GM19193 (cell line): ENCODE measurements at regions not wholly inside any gene's neighbourhood (a gene's known extent, or its start where the extent isn't known, plus 50 kb on each side); places are given as distances from the start of the nearest gene placed in this dataset.

ENCODE experiments used
- POLR2A ChIP-seq: IDR thresholded peaks from 4 replicates; pipeline ENCODE4 v1.6.1; 2011; ENCODE audit not compliant: insufficient read depth, insufficient read length; ENCODE audit errors: extremely low read depth

DNA sequence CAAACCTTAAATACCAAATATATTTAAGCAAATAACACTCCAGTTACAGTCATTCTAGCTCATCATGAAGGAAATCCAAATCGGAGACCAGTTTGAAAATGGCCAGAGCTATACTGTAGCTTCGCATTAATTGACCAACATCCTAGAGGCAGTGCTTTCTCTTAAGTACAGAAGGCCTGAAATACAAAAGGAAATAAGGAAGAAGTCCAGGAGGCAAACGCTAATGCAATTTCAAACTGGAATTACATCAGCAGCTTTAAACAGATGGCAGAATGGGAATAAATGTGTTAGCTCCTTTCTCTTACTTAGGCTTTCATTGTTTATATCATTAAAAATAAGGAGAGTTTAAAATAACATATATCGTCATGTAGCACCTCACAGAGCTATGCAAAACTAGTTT is 197.0 kb downstream of the SEC61B start:
- no peak for TF ChIP-seq POLR2A

DNA sequence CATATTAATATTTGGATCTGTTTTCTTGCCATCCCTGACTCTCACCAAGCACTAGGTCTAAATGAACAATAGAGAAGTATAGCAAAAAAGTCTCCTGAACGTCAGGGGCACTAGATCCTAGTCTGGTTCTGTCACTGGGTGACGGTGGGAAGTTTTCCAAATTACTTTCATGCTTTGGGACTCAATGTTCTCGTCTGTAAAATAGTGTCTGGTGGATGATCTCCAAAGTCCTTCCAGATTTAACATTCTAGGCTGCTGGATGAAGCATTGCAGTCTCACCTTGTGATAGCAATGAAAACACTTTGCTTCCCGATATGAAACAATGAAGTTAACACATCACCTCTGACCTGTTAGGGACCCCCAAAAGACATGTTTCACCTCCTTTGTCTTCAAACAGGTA is 199.3 kb downstream of the SEC61B start:
- no peak for TF ChIP-seq POLR2A

DNA sequence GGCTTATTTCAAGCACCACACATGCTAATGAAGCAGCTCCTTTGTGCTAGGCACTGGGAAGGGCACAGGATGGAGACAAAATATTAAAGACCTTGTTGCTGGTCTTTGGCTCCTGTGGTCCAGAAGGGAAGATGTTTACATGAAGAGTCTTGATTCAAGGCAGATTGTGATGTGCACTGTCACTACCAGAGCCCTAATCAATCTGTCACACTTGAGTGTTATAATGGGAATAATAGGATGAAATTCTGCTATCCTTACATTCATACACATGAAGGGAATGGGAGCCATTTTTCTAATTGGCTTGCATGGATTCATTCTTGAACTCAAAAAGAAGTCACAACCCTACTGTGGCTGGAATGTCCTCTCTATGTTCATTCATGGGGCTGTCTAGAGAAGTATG is 203.0 kb downstream of the SEC61B start:
- TF ChIP-seq POLR2A: no peak

DNA sequence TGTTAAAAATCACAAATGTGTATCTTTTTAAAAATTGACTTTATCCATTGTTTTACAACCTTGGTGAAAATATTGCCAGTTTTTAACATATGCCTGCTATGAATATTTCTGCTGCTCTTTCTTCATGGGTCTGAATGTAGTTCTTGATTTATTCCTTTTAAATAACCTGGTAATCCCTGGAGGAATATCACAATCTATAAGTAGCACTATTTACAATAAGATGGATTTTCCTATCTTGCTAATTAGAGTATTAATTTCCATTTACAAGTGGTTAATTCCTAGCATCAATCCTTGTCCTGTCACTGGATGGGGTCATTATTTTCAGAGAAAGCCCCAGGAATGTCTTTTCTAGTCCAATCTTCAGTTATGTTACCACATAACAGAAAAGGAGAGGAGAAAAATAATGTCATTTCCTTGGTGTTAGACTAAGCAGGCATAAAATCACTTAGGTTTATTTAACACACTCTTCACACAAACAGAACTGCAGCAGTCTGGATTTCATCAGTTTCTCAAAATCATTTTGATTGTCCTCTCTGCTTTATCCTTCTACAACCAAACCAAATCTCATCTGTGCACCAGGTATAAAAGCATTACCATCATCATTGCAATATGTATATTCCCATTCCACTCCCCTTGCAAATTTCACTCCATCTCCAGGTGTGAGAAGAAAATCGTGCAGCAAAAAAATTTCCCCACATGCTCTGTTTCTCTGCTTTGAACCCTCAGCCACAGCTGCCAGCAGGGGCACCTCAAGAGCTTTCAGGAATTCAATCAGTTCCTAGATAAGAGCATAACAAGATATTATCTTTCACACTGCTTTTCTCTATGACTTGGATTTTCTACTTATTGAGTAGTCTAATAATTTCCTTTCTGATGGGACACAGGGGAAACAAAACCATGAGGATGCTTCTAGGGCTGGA is 204.1 kb downstream of the SEC61B start:
- TF ChIP-seq POLR2A: no peak

GRCh38 chr9:99427260-99427659 is 205.2 kb downstream of the SEC61B start:
- no peak for TF ChIP-seq POLR2A

DNA sequence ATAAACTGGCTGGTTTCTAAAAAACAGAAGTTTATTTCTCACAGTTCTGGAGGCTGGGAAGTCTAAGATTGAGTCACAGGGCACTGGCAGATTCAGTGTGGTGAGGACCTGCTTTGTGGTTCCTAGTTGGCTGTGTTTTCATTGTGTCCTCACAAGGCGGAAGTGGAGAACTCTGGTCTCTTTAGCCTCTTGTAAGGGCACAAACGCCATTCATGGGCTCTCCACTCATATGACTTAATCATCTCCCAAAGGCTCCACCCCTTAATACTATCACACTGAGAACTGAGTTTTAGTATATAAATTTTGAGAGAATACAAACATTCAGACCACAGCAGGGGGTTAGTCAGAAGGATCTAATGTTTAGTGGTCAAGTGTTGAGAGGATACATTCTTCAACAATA is 208.2 kb downstream of the SEC61B start:
- TF ChIP-seq POLR2A: no peak

DNA sequence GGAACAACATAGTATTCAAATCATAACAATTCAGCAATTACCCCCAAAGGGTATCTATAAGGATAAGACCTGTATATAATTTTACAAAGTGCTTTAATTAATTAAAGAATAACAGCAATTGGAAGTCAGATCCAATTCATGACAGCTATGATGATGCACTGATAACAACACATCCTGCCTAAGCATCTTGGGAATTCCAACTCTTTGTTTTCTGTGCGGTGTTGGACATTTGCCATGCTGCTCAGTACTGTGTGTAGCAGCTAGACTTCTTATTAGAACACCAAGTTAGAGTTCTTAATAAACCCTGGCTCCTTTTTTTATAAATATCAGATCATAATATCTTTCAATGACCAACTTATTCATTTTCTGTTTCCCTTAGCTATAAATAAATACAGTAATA is 209.0 kb downstream of the SEC61B start:
- no peak for TF ChIP-seq POLR2A

DNA sequence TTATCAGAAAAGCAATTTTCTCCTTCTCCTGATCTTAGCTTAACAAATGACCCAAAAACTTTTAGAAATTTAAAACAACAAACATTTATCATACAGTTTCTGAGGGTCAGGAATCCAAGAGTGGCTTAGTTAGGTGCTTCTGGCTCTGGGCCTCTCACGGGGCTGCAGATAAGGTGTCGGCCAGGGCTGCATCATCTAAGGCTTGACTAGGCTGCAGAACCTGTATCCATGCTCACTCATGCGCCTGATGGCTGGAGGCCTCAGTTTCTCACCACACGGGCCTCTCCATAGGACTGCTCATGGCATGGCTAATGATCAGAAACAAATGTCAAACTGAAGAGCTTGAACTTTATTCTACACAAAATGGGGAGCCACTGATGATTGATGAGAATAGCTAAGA is 210.0 kb downstream of the SEC61B start:
- no peak for TF ChIP-seq POLR2A

GRCh38 chr9:99433095-99433494 is 211.0 kb downstream of the SEC61B start:
- no peak for TF ChIP-seq POLR2A

GRCh38 chr9:99433555-99433954 is 211.5 kb downstream of the SEC61B start:
- peak; percentile 27 for TF ChIP-seq POLR2A

DNA sequence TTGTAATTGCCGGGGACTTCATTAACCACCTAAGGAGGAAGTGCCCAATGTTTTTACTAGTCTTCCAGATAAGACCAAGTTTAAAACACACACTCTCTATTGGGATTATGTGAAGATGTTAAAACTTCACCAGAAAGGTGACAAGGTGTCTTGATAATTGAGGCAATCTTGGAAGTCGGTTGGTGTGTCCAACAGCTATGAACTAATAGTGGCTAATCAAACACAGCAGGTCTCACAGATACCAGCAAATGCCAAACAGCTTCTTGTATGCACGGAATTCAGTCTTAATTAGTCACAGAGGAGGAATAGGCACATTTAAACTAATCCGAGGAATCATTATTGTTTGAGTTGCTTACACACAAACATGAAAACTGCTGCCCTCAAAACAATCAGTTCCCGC is 214.5 kb downstream of the SEC61B start:
- TF ChIP-seq POLR2A: no peak

DNA sequence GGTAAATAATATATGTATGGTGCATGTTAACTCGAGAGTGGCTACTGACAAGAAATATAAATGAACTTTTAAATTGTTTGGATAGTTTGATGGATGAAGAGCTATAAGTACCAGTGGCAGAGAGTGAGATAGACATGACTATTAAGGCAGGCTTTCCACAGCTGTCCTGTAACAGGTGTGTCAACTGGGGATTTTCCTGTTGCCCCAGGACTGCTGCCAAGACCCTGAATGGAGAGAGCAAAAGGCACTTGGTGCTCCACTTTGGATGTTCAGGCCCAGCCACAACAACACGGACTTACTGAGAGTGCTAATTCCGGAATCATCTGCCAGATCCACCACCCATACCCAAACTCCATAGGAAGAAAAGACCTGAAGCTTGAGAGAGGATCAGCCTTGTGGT is 215.1 kb downstream of the SEC61B start:
- no peak for TF ChIP-seq POLR2A

GRCh38 chr9:99438596-99438995 is 216.5 kb downstream of the SEC61B start:
- TF ChIP-seq POLR2A: no peak

DNA sequence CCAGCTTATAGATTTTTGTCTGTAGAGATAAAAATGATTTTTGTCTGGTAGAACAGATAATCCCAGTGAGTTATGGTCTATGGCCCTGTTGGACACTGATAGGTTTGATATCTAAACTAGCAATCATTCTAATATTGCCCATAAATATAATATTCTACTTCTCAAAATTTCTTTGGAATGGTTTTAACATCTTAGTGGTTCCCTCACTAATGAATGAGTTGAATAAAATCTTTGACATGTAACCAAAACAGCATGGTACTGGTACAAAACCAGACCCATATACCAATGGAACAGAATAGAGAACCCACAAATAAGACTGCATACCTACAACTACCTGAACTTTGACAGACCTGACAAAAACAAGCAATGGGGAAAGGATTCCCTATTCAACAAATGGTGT is 219.7 kb downstream of the SEC61B start:
- no peak for TF ChIP-seq POLR2A

GRCh38 chr9:99445371-99445891 is 223.3 kb downstream of the SEC61B start:
- no peak for TF ChIP-seq POLR2A

GRCh38 chr9:99445920-99446319 is 223.8 kb downstream of the SEC61B start:
- no peak for TF ChIP-seq POLR2A
